ENCODE measurements at regions not wholly inside any gene's neighbourhood (a gene's known extent, or its start where the extent isn't known, plus 50 kb on each side); places are given as distances from the start of the nearest gene placed in this dataset.
A peak's percentile ranks its signal among the peaks of the same experiment; 100 is the strongest.

- H3K4me3 ChIP-seq (ENCODE audit: low read depth, low read length): no peak overlapping the region
- no peak for DNase-seq (ENCODE audit: low read depth, low spot score)
- TF ChIP-seq CTCF (IDR thresholded peaks at IDR 0.05; ENCODE audit: insufficient read depth, low read length, missing control alignments): no peak
- ChIA-PET CTCF (interaction anchor here (0.6 to 1.7 kb wide), 4 partner anchors 8 to 1108 kb away, joined by 3 to 15 read pairs (median 4); no protein-coding TSS in a partner anchor), POLR2A (no interaction called here)
Measured at GRCh38 chr6:74100719-74101287, 404.8 kb downstream of the CD109 start.

- ChIA-PET CTCF (interaction anchor here (0.9 to 2.2 kb wide), 4 partner anchors 8 to 1115 kb away, joined by 3 to 11 read pairs (median 6); no protein-coding TSS in a partner anchor), POLR2A (interaction anchor here (0.6 kb wide), 1 partner anchor 80 kb away, joined by 3 read pairs; no protein-coding TSS in a partner anchor)
- no peak for DNase-seq (ENCODE audit: low read depth, low spot score)
- TF ChIP-seq CTCF (IDR thresholded peaks at IDR 0.05; ENCODE audit: insufficient read depth, low read length, missing control alignments): no peak
- H3K4me3 ChIP-seq (ENCODE audit: low read depth, low read length): no peak overlapping the region
Measured at GRCh38 chr6:74096329-74096728, 400.3 kb downstream of the CD109 start.

GRCh38 chr6:74093361-74093760, 397.4 kb downstream of the CD109 start:
- CTCF ChIA-PET: interaction anchor here (0.9 to 11.9 kb wide), 10 partner anchors 8 to 1113 kb away, joined by 3 to 328 read pairs (median 4); partner anchors contain the start of gene COL12A1
- H3K4me3 ChIP-seq (ENCODE audit: low read depth, low read length): no peak overlapping the region
- TF ChIP-seq CTCF (IDR thresholded peaks at IDR 0.05; ENCODE audit: insufficient read depth, low read length, missing control alignments): no peak
- POLR2A ChIA-PET: no interaction called here
- DNase-seq (ENCODE audit: low read depth, low spot score): no peak

- ChIA-PET CTCF (interaction anchor here (0.7 to 11.9 kb wide), 42 partner anchors 8 to 1140 kb away, joined by 3 to 328 read pairs (median 5); partner anchors contain the start of gene COL12A1), POLR2A (interaction anchor here (1.1 kb wide), 1 partner anchor 1116 kb away, joined by 5 read pairs; no protein-coding TSS in a partner anchor)
- no peak for TF ChIP-seq CTCF (IDR thresholded peaks at IDR 0.05; ENCODE audit: insufficient read depth, low read length, missing control alignments)
- DNase-seq (ENCODE audit: low read depth, low spot score): no peak
- H3K4me3 ChIP-seq (ENCODE audit: low read depth, low read length): no peak overlapping the region
Measured at GRCh38 chr6:74091794-74092157, 395.8 kb downstream of the CD109 start.

GRCh38 chr6:74091136-74091793, 395.3 kb downstream of the CD109 start:
- H3K4me3 ChIP-seq (ENCODE audit: low read depth, low read length): no peak overlapping the region
- no peak for DNase-seq (ENCODE audit: low read depth, low spot score)
- ChIA-PET POLR2A (interaction anchor here (1.1 kb wide), 1 partner anchor 1116 kb away, joined by 5 read pairs; no protein-coding TSS in a partner anchor), CTCF (interaction anchor here (0.7 to 11.9 kb wide), 54 partner anchors 8 to 1141 kb away, joined by 3 to 328 read pairs (median 4); partner anchors contain the start of gene COL12A1)
- TF ChIP-seq CTCF (IDR thresholded peaks at IDR 0.05; ENCODE audit: insufficient read depth, low read length, missing control alignments): peak; percentile 45

GRCh38 chr6:74087899-74088298, 391.9 kb downstream of the CD109 start:
- CTCF ChIA-PET: interaction anchor here (0.7 to 11.9 kb wide), 9 partner anchors 9 to 1119 kb away, joined by 3 to 328 read pairs (median 3); partner anchors contain the start of gene COL12A1
- no peak overlapping the region for H3K4me3 ChIP-seq (ENCODE audit: low read depth, low read length)
- no peak for DNase-seq (ENCODE audit: low read depth, low spot score)
- no peak for TF ChIP-seq CTCF (IDR thresholded peaks at IDR 0.05; ENCODE audit: insufficient read depth, low read length, missing control alignments)
- POLR2A ChIA-PET: no interaction called here
